ENCODE measurements at regions not wholly inside any gene's neighbourhood (a gene's known extent, or its start where the extent isn't known, plus 50 kb on each side); places are given as distances from the start of the nearest gene placed in this dataset.

DNA sequence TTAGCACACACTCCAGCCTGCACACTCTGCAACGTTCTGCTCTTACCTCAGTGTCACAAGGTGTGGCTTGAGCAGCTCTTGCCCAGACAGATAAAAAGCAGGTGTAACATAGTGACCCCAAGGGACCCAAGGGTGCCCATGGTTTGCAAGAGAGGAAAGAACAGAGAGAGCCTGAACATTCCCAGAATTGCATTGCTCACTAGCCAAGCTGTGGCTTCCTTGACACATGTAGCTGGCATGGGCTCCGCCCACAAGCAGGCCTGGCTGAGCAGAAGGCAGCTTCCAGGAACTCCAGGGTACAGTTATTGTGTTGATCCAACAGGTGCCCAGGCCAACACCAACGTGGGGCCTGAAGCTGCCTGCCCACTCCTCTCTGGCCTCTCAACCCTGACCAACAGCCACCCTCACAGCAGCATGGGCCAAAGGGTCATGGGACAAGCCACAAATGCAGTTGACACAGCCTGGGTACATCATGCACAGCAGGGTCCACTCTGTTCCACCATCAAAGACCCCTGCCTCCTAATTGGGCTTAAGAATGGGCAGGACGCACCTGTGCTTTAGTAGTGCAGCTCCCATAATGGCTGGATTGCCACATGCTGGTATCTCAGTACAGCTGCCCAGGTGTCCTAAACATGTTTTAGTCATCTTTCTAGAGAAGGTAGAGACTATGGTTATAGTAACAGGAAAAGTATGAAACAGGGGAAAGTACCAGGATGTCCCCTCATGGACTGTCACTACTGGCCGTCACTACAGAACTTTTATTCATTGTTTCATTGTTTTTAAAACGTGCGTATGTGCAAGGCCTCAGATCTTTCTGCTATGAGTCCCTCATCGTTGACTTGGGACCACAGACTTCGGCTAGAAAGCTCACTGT, 73.7 kb upstream of the ACSL1 start:
- POLR2A ChIA-PET: no interaction called here
- H3K27ac ChIP-seq (ENCODE audit: low read depth in 2 of 2, low read length in 1 of 2): no peak overlapping the region
- no peak overlapping the region for H3K9ac ChIP-seq
- no peak overlapping the region for H2AFZ ChIP-seq (ENCODE audit: low read depth)
- H3K36me3 ChIP-seq (replicated peaks in 1 of 2; ENCODE audit: control insufficient read depth in 1 of 2, insufficient read depth in 2 of 2, low read length in 1 of 2): no peaks in the 10 kb centered on the region
- H3K4me1 ChIP-seq (ENCODE audit: control insufficient read depth in 1 of 2, insufficient read depth in 2 of 2, low read depth in 1 of 2, low read length in 1 of 2): peaks cover 0 to 5% of the 10 kb centered on the region in 2 experiments; a peak in 1 of 4 replicates
- DNase-seq: no peak
- no peaks in the 10 kb centered on the region for H3K79me2 ChIP-seq (ENCODE audit: insufficient read depth)
- H3K9me3 ChIP-seq: no peaks in the 10 kb centered on the region
- H3K4me2 ChIP-seq: no peak overlapping the region
- H3K27me3 ChIP-seq (ENCODE audit: insufficient read depth): no peaks in the 10 kb centered on the region
- CTCF ChIA-PET: interaction anchor here (1.2 kb wide), 1 partner anchor 154 kb away, joined by 4 read pairs; no protein-coding TSS in a partner anchor
- no peak for TF ChIP-seq POLR2AphosphoS5 (IDR thresholded peaks at IDR 0.05; ENCODE audit: low read depth, low read length)
- TF ChIP-seq, protein P1, sequence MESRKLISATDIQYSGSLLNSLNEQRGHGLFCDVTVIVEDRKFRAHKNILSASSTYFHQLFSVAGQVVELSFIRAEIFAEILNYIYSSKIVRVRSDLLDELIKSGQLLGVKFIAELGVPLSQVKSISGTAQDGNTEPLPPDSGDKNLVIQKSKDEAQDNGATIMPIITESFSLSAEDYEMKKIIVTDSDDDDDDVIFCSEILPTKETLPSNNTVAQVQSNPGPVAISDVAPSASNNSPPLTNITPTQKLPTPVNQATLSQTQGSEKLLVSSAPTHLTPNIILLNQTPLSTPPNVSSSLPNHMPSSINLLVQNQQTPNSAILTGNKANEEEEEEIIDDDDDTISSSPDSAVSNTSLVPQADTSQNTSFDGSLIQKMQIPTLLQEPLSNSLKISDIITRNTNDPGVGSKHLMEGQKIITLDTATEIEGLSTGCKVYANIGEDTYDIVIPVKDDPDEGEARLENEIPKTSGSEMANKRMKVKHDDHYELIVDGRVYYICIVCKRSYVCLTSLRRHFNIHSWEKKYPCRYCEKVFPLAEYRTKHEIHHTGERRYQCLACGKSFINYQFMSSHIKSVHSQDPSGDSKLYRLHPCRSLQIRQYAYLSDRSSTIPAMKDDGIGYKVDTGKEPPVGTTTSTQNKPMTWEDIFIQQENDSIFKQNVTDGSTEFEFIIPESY (IDR thresholded peaks at IDR 0.05; ENCODE audit: borderline replicate concordance, low read depth): no peak
- TF ChIP-seq TCF12 (IDR thresholded peaks at IDR 0.05): no peak
- TF ChIP-seq EZH2phosphoT487 (IDR thresholded peaks at IDR 0.05; ENCODE audit: borderline replicate concordance, low read depth): no peak
- TF ChIP-seq RCOR1 (IDR thresholded peaks at IDR 0.05; ENCODE audit: low read length): no peak
- no peak for TF ChIP-seq TAF1 (IDR thresholded peaks at IDR 0.05; ENCODE audit: borderline replicate concordance, low read depth, low read length)
- no peak for TF ChIP-seq FOXJ3 (CRISPR knock-in tag; IDR thresholded peaks at IDR 0.05)
- TF ChIP-seq GATA2 (CRISPR knock-in tag; IDR thresholded peaks at IDR 0.05): no peak
- no peak for TF ChIP-seq SMC3 (IDR thresholded peaks at IDR 0.05; ENCODE audit: low read depth, low read length)
- WGBS (ENCODE audit: low lambda C conversion rate): 46% methylated on average over 9 of the region's 9 CpGs
- H3F3A ChIP-seq (replicated peaks; ENCODE audit: insufficient read depth): no peaks in the 10 kb centered on the region
- no peak overlapping the region for H3K4me3 ChIP-seq (ENCODE audit: low read depth in 2 of 2, low read length in 1 of 2)
- H3K9me2 ChIP-seq: no peaks in the 10 kb centered on the region
- H4K20me1 ChIP-seq (ENCODE audit: insufficient read depth): no peaks in the 10 kb centered on the region

DNA sequence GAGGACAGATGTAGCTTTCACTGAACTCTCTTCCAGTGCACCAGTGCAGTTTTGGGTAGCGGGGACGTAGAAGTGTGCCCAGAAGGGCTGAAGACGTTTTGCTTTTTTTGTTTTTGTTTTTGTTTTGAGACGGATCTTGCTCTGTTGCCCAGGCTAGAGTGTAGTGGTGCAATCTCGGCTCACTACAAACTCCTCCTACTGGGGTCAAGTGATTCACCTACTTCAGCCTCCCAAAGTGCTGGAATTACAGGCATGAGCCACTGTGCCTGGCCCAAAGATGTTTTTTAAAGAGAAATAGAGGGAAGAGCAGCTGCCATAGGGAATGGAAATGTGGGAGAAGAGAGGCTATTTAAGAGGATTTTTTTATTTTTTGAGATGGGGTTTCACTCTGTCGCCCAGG, 74.4 kb upstream of the ACSL1 start:
- H3K4me3 ChIP-seq (ENCODE audit: low read depth in 2 of 2, low read length in 1 of 2): no peak overlapping the region
- H3K9me3 ChIP-seq: no peaks in the 10 kb centered on the region
- no peaks in the 10 kb centered on the region for H3K27me3 ChIP-seq (ENCODE audit: insufficient read depth)
- H4K20me1 ChIP-seq (ENCODE audit: insufficient read depth): no peaks in the 10 kb centered on the region
- no peak overlapping the region for H3K27ac ChIP-seq (ENCODE audit: low read depth in 2 of 2, low read length in 1 of 2)
- H3F3A ChIP-seq (replicated peaks; ENCODE audit: insufficient read depth): no peaks in the 10 kb centered on the region
- 44% methylated on average over 6 of the region's 6 CpGs for WGBS (ENCODE audit: low lambda C conversion rate)
- ChIA-PET CTCF (interaction anchor here (1.2 kb wide), 1 partner anchor 155 kb away, joined by 4 read pairs; no protein-coding TSS in a partner anchor), POLR2A (no interaction called here)
- no peak for DNase-seq
- no peaks in the 10 kb centered on the region for H3K79me2 ChIP-seq (ENCODE audit: insufficient read depth)
- no peak overlapping the region for H3K4me2 ChIP-seq
- no peak overlapping the region for H3K9ac ChIP-seq
- peaks cover 0 to 5% of the 10 kb centered on the region in 2 experiments; a peak in 1 of 4 replicates for H3K4me1 ChIP-seq (ENCODE audit: control insufficient read depth in 1 of 2, insufficient read depth in 2 of 2, low read depth in 1 of 2, low read length in 1 of 2)
- H2AFZ ChIP-seq (ENCODE audit: low read depth): no peak overlapping the region
- H3K36me3 ChIP-seq (replicated peaks in 1 of 2; ENCODE audit: control insufficient read depth in 1 of 2, insufficient read depth in 2 of 2, low read length in 1 of 2): no peaks in the 10 kb centered on the region
- TF ChIP-seq TEAD4 (IDR thresholded peaks at IDR 0.05; ENCODE audit: borderline replicate concordance, insufficient read depth) (no peak), RFX5 (IDR thresholded peaks at IDR 0.05; ENCODE audit: low read length) (no peak), FOXM1 (IDR thresholded peaks at IDR 0.05; ENCODE audit: low read depth) (no peak)
- H3K9me2 ChIP-seq: no peaks in the 10 kb centered on the region

Measured in SK-N-SH (cell line).